Ovary (tissue), 3 donors: ENCODE measurements at regions not wholly inside any gene's neighbourhood (a gene's known extent, or its start where the extent isn't known, plus 50 kb on each side); places are given as distances from the start of the nearest gene placed in this dataset.

Experiments
- POLR2A ChIP-seq: fragments of 450-650 bp; IDR thresholded peaks from one replicate; pipeline ENCODE4 v1.6.1; 2017; ENCODE audit warnings: antibody characterized with exemption, mild to moderate bottlenecking, moderate library complexity
- TF ChIP-seq, protein P1 (sequence below), 3 donors: fragments of 450-650 bp in 2 of 3; fragments of 200-600 bp in 1 of 3; IDR thresholded peaks; one replicate each; pipeline versions ENCODE4 v1.5.1 to v1.8.0; 2016 to 2022; ENCODE audit warnings: antibody characterized with exemption in 3 of 3, mild to moderate bottlenecking in 1 of 3
- donor health status: DM: no; HTN: no; CAD: no.

DNA sequence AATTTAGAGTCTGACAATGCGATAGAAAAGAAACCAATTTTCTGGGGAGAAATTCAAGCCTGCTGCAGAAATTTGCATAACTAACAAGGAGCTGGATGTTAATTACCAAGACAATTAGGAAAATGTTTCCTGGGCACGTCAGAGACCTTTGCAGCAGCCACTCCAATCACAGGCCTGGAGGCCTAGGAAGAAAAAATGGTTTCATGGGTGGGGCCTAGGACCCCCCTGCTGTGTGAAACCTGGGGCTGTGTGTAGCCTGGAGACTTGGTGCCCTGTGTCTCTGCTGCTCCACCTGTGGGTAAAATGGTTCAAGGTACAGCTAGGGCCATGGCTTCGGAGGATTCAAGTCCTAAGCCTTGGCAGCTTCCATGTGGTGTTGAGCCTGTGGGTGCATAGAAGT lies 837.9 kb downstream of the OTOL1 start:
- TF ChIP-seq, protein P1, sequence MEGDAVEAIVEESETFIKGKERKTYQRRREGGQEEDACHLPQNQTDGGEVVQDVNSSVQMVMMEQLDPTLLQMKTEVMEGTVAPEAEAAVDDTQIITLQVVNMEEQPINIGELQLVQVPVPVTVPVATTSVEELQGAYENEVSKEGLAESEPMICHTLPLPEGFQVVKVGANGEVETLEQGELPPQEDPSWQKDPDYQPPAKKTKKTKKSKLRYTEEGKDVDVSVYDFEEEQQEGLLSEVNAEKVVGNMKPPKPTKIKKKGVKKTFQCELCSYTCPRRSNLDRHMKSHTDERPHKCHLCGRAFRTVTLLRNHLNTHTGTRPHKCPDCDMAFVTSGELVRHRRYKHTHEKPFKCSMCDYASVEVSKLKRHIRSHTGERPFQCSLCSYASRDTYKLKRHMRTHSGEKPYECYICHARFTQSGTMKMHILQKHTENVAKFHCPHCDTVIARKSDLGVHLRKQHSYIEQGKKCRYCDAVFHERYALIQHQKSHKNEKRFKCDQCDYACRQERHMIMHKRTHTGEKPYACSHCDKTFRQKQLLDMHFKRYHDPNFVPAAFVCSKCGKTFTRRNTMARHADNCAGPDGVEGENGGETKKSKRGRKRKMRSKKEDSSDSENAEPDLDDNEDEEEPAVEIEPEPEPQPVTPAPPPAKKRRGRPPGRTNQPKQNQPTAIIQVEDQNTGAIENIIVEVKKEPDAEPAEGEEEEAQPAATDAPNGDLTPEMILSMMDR (IDR thresholded peaks at IDR 0.05), result no peak
- no peak for TF ChIP-seq POLR2A
